ENCODE measurements at regions not wholly inside any gene's neighbourhood (a gene's known extent, or its start where the extent isn't known, plus 50 kb on each side); places are given as distances from the start of the nearest gene placed in this dataset.
"Not testable (repeated sequence)": the region's sequence is repeated elsewhere in the genome, so short reads cannot be mapped to it uniquely, and the experiment has no call there.

DNA sequence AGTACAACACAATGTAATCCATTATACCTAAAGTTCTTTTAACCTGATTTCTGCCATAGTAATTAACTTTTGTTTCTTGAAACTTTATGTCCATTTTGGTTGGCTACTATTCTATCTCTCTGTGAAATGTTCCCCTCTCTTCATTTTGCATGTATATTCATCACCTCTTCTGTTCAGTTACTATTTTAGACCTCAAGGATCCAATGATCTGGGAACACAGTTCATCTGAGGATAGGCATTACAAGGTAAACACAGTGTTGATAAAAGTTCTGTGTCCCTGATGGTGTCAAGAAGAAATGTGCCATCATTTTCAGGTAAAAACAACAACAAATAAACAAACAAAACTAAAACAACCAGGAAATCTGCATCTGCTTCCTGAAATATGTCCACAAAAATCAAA, 102.2 kb upstream of the IFNG-AS1 start:
- Histone ChIP-seq H3K4me3 (no peak overlapping the region), H3K27ac (no peak overlapping the region)

DNA sequence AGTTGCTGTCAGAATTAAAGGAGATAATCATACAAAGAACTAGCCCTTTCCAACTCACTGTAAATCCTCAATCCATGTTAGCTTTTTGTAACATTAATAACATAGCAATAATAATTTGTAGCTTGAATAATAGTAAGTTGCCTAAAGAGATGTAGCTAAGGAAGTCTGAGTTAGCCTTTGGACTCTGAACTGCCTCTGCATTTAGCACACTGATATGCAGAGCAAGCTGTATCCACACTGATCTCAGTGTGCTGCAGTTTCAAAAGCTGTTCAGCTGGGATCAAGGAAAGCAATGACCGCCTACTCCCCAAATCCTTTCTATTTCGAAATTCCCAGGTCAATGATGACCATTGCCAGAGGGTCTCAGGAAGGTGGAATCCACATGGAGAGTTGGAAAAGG, 99.3 kb upstream of the IFNG-AS1 start:
- no peak overlapping the region for H3K4me3 ChIP-seq
- H3K27ac ChIP-seq = no peak overlapping the region

GRCh38 chr12:67890726-67891258, 98.5 kb upstream of the IFNG-AS1 start:
- Histone ChIP-seq H3K4me3 (no peak overlapping the region), H3K27ac (no peak overlapping the region)

DNA sequence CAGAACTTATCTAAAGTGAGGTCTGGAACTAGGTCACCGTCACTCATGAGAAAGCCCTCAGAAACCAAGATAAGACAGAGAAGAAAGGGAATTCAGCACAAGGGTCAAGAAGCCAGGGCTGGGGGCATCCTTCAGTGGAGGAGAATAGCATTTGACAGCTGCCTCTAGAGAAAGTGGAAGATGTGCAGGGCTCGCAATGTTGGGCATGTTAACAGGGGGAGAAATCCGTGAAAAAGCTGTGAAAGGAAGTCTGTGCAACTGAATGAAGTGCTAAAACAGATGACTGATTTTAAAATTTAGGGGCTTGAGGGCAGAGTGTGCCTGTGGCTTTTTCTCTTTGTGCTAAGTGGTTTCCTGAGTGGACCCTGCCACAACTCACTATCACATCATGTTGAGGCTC, 97.7 kb upstream of the IFNG-AS1 start:
- H3K4me3 ChIP-seq = no peak overlapping the region

DNA sequence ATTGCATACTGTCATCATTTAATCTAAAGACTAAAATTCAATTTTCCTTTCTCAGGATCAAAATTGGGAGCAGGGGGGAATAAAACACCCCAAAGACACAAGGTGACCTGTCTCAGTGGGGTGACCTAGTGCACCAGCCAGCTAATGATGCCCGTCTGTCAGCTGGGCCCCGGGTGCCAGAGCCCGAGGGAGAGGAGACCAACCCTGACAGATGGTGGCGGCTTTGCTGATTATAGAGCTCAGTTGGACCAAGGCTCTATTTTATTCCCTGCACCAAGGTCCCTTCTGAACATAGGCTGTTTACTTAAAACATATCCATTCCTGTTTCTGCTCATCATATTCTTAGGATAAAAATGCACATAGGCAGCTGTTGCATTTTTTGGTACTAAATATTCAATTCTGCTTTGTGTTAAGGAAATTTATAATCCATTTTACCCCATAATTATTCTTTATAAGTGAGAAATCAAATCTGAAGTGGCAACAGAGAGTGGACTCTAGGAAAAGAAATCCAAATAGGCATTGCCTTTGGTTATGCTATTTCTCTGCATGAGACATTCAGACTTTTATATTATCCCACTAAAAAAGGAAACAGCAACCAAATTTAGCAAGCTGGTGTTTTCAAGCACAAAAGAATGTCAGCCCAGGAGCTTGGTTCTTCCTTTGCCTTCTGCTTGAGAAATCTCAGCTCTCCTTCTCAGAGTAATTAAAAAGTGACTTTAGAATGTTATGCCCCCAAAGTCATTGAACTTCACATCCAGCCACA, 96.8 kb upstream of the IFNG-AS1 start:
- H3K4me3 ChIP-seq = no peak overlapping the region
- H3K27ac ChIP-seq = no peak overlapping the region

More for the DNA sequence above, 97.7 kb upstream of the IFNG-AS1 start:
- no peak overlapping the region for H3K27ac ChIP-seq

DNA sequence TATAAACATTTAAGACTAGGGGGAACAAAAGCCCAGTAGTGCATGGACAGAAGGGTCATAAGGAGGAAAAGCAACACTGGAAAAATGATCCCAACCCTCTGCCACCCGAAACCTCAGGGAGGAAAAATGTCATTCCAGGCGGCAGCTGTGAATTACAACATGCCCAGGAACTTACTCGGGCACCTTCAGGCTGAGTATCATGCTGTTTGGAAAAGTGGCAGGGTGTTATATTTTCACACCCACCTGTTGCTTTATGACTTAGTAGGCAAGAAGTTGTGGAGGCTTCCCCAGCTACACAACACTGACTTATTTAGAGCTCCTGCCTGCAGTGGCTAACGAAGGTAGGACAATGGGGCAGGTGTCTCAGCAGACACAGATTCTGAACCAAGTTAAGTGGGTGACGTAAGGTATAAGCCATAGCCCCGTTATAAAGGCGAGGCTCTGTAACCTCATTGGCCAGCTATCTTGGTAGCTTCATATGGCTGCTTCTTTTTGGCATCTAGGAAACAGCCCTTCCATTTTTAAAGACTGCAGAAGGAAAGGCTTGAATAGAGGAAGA, 96.1 kb upstream of the IFNG-AS1 start:
- H3K27ac ChIP-seq = no peak overlapping the region
- no peak overlapping the region for H3K4me3 ChIP-seq

GRCh38 chr12:67900418-67900817, 88.8 kb upstream of the IFNG-AS1 start:
- not testable (repeated sequence) for H3K27ac ChIP-seq, H3K4me3 ChIP-seq

GRCh38 chr12:67909091-67909531, 80.1 kb upstream of the IFNG-AS1 start:
- H3K4me3 ChIP-seq = no peak overlapping the region
- peak overlapping the region in 1 of 21 experiments; percentile 57 for H3K27ac ChIP-seq

DNA sequence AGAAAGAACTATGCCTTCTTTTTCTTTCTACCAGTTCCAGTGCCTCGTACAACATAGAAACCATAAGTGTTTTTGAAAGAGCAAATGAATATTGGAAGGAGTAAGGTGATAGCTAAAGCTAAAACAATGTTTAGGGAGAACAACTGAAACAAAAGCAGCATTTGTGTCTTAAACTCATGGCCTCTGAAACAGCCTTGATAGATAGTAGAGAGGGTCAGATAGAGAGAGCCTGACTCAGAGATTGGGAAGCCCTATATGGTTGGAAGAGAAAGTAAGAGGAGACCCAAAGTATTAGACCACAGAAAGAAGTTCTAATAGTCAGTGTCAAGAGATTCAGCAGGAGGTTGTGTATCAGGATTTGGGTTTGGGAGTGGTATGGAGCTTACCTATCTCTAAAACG, 79.6 kb upstream of the IFNG-AS1 start:
- Histone ChIP-seq H3K4me3 (no peak overlapping the region), H3K27ac (peak overlapping the region in 3 of 21 experiments; percentile 17 to 57 (median 21))

GRCh38 chr12:67910360-67911274, 78.6 kb upstream of the IFNG-AS1 start:
- Histone ChIP-seq H3K27ac (peak overlapping the region in 1 of 21 experiments; percentile 57), H3K4me3 (no peak overlapping the region)

GRCh38 chr12:67911275-67911600, 78.0 kb upstream of the IFNG-AS1 start:
- no peak overlapping the region for H3K4me3 ChIP-seq
- H3K27ac ChIP-seq = no peak overlapping the region

DNA sequence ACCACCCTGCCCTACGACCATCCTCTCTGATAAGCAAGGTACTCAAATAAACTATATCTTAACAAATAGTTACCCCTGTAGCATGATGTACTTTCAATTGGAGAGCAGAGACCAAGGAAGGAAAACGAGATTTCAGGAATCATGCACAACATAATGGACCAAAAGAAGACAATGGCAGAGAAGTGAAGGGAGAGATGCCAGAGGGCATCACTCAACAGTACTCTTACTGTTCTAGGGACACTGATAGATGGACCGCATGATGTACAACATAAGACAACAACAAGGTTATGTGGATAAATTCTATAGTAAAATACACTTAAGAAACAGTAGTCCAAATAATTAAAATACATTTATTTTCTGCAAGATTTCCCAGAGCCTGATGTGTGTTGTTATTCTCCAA, 77.5 kb upstream of the IFNG-AS1 start:
- no peak overlapping the region for H3K4me3 ChIP-seq
- no peak overlapping the region for H3K27ac ChIP-seq

DNA sequence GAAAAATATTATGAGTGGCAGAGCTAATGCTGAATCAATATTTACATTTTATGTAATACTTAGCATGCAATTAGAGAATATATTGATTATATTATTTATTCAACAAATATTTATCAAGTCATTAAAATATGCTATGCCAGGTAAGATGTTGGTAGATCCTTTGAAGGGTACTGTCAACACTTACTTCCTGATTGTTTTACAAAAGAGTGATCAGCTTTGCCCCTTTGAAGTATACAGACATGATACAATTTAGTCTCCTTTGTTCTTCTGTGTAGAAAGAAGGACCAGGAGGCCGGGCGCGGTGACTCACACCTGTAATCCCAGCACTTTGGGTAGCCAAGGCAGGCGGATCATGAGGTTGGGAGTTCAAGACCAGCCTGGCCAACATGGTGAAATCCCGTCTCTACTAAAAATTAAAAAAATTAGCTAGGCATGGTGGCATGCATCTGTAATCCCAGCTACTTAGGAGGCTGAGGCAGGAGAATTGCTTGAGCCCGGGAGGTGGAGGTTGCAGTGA, 73.9 kb upstream of the IFNG-AS1 start:
- Histone ChIP-seq H3K27ac (no peak overlapping the region), H3K4me3 (no peak overlapping the region)

GRCh38 chr12:67916266-67916970, 72.8 kb upstream of the IFNG-AS1 start:
- Histone ChIP-seq H3K4me3 (no peak overlapping the region), H3K27ac (peak overlapping the region in 1 of 21 experiments; percentile 15)

DNA sequence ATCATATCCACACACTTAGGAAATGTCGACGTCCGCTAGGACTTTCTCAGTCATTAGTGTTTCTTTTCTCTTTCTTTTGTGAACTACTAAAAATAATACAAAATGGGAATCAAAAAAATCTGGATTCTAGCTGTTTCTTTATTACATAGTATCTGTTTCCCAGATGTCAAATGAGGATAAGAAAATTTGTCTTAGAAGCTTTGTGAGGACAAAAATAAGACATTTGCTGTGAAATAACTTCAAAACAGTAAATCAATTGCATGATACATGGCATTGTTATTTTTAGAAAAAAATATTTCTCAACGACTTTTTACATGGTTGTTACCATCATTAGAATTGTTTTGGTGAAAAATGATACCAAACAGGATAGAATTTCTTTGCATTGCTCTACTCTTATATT, 71.4 kb upstream of the IFNG-AS1 start:
- Histone ChIP-seq H3K27ac (peak overlapping the region in 1 of 21 experiments; percentile 2), H3K4me3 (no peak overlapping the region)

GRCh38 chr12:67918441-67918840, 70.8 kb upstream of the IFNG-AS1 start:
- Histone ChIP-seq H3K4me3 (no peak overlapping the region), H3K27ac (peak overlapping the region in 2 of 21 experiments; percentile 2 to 47)

DNA sequence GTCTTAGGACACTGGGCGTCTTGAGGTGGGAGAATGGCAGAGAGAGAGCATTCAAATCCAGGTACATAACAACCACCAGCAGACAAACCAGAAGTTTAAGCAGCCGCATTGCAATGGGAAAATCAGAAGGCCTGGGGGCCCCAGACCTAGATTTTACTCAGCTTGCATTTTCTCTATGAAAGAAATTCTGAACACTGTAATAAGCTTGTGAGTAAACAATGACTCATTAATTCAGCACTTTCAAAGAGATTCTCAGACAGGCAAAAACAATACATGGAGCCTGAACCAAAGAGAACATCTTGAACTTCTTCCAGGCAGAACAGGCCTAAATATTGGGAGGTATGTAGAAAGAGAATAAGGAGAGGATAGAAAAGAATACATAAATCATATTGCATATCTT, 69.8 kb upstream of the IFNG-AS1 start:
- Histone ChIP-seq H3K4me3 (no peak overlapping the region), H3K27ac (peak overlapping the region in 3 of 21 experiments; percentile 2 to 47 (median 23))

DNA sequence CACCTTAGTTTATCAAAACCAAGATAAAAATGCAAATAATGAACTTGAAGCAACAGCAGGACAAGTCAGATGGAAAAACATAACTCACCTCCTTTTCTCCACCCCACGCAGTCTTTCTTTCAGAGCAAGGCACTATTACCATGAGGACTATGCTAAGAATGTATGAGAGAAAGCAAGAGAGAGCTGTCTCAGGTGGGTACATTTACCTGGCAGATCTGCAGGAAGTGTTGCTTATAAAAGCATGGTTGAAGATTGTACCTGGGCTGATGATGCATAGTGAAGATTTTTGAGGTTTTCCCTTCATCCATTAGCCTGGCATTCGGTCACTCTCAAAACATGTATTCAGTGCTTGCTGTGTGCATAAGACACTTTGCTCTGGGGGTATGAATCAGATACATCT, 68.8 kb upstream of the IFNG-AS1 start:
- peak overlapping the region in 3 of 21 experiments; percentile 2 to 51 (median 14) for H3K27ac ChIP-seq
- no peak overlapping the region for H3K4me3 ChIP-seq

DNA sequence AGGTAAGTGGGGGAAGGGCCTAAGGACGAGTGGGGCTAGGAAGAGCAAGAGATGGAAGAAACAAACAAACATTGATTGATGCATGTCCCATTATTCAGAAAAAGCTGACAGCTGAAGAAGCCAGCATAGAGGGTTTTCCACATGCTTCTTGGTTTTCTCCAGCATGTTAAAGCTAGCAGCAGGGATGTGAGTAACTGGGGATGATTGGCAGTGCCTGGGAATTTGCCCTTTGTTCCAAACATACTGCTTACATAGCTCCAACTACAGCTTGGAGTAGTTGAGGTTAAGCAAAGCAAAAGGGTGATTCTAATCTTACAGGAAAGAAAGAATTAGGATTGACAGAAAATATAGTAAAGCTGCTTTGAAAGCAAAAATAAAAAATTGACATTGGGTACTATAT, 68.0 kb upstream of the IFNG-AS1 start:
- Histone ChIP-seq H3K27ac (no peak overlapping the region), H3K4me3 (no peak overlapping the region)
